Neural cell (in vitro differentiated cells): ENCODE measurements at regions not wholly inside any gene's neighbourhood (a gene's known extent, or its start where the extent isn't known, plus 50 kb on each side); places are given as distances from the start of the nearest gene placed in this dataset.
A peak's percentile ranks its signal among the peaks of the same experiment; 100 is the strongest.

ENCODE experiments used
- H2AFZ ChIP-seq: fragments of 200-600, 300-800 bp; sonication (generic), shearing (Covaris generic); 2 replicates; pipeline ENCODE4 v1.6.0; 2014; ENCODE audit warnings: low read depth, mild to moderate bottlenecking, antibody characterized with exemption, low read length, moderate library complexity
- H3F3A ChIP-seq: fragments of 200-600 bp; shearing (Covaris generic); 2 replicates; pipeline ENCODE4 v1.6.1; 2016; ENCODE audit warnings: mild to moderate bottlenecking, moderate library complexity, mixed read lengths, antibody characterized with exemption, low read length; ENCODE audit not compliant: insufficient read depth, poor library complexity, severe bottlenecking
- H3K27ac ChIP-seq: fragments of 200-600, 300-800 bp; sonication (generic), shearing (Covaris generic); 2 replicates; pipeline ENCODE4 v1.5.1; 2014; ENCODE audit warnings: mild to moderate bottlenecking, low read length, moderate library complexity
- H3K27me3 ChIP-seq: fragments of 300-800, 200-600 bp; sonication (generic), shearing (Covaris generic); 2 replicates; pipeline ENCODE4 v1.6.0; 2014; ENCODE audit warnings: mild to moderate bottlenecking, low read depth, low read length, moderate library complexity; ENCODE audit not compliant: insufficient read depth
- H3K36me3 ChIP-seq: fragments of 300-800, 200-600 bp; sonication (generic), shearing (Covaris generic); 2 replicates; pipeline ENCODE4 v1.5.1; 2014; ENCODE audit warnings: mild to moderate bottlenecking, antibody characterized with exemption, low read length, moderate library complexity; ENCODE audit not compliant: insufficient read depth
- H3K4me2 ChIP-seq: fragments of 300-800, 200-600 bp; sonication (generic), shearing (Covaris generic); 2 replicates; pipeline ENCODE4 v1.6.0; 2014; ENCODE audit warnings: mild to moderate bottlenecking, low read length
- H3K4me3 ChIP-seq: fragments of 300-800, 200-600 bp; sonication (generic), shearing (Covaris generic); 2 replicates; pipeline ENCODE4 v1.5.1; 2014; ENCODE audit warnings: mild to moderate bottlenecking, low read length, moderate library complexity
- H3K79me2 ChIP-seq: fragments of 200-600 bp; shearing (Covaris generic); replicated peaks from 2 replicates; pipeline ENCODE4 v1.6.0; 2014; ENCODE audit warnings: mild to moderate bottlenecking, low read length, moderate library complexity; ENCODE audit not compliant: insufficient read depth
- H3K9ac ChIP-seq: fragments of 300-800, 200-600 bp; sonication (generic), shearing (Covaris generic); 2 replicates; pipeline ENCODE4 v1.6.1; 2016; ENCODE audit warnings: mild to moderate bottlenecking, low read length, mixed read lengths
- H3K9me2 ChIP-seq: fragments of 200-600 bp; shearing (Covaris generic); 2 replicates; pipeline ENCODE4 v1.6.1; 2016; ENCODE audit warnings: mild to moderate bottlenecking, low read length, mixed read lengths; ENCODE audit not compliant: insufficient read depth
- H3K9me3 ChIP-seq: fragments of 200-600, 300-800 bp; sonication (generic), shearing (Covaris generic); 2 replicates; pipeline ENCODE4 v1.6.1; 2016; ENCODE audit warnings: mild to moderate bottlenecking, mixed run types, low read length, moderate library complexity, mixed read lengths
- H4K20me1 ChIP-seq: fragments of 200-600 bp; shearing (Covaris generic); 2 replicates; pipeline ENCODE4 v1.6.1; 2016; ENCODE audit warnings: mild to moderate bottlenecking, mixed run types; ENCODE audit not compliant: insufficient read depth
- EP300 ChIP-seq: fragments of 450-650 bp; conservative IDR thresholded peaks from 2 replicates; pipeline ENCODE4 v1.6.1; 2014; ENCODE audit warnings: antibody characterized with exemption, mild to moderate bottlenecking, moderate library complexity; ENCODE audit not compliant: poor library complexity, severe bottlenecking
- EZH2 ChIP-seq: fragments of 200-600, 300-800 bp; shearing (Covaris generic), sonication (generic); IDR thresholded peaks from 2 replicates; pipeline ENCODE4 v1.6.1; 2014; ENCODE audit warnings: antibody characterized with exemption, low read length, borderline replicate concordance, mild to moderate bottlenecking; ENCODE audit not compliant: insufficient read depth, poor library complexity, severe bottlenecking
- MXI1 ChIP-seq: fragments of 450-650 bp; conservative IDR thresholded peaks from 2 replicates; pipeline ENCODE4 v1.6.1; 2014; ENCODE audit warnings: antibody characterized with exemption, mild to moderate bottlenecking; ENCODE audit not compliant: poor library complexity, severe bottlenecking
- POLR2AphosphoS5 ChIP-seq: IDR thresholded peaks from 2 replicates; pipeline ENCODE4 v1.6.1; 2012
- RAD21 ChIP-seq: fragments of 450-650 bp; conservative IDR thresholded peaks from 2 replicates; pipeline ENCODE4 v1.6.1; 2014; ENCODE audit warnings: antibody characterized with exemption, mild to moderate bottlenecking, moderate library complexity
- REST ChIP-seq: IDR thresholded peaks from 2 replicates; pipeline ENCODE4 v1.6.1; 2012; ENCODE audit warnings: borderline replicate concordance
- SMC3 ChIP-seq: fragments of 450-650 bp; conservative IDR thresholded peaks from 2 replicates; pipeline ENCODE4 v1.6.1; 2014; ENCODE audit warnings: antibody characterized with exemption, mild to moderate bottlenecking, moderate library complexity; ENCODE audit not compliant: poor library complexity
- TAF1 ChIP-seq: IDR thresholded peaks from 2 replicates; pipeline ENCODE4 v1.6.1; 2012; ENCODE audit warnings: low read depth
- TF ChIP-seq, protein P1 (sequence below): fragments of 450-650 bp; IDR thresholded peaks from 2 replicates; pipeline ENCODE4 v1.5.1; 2014; ENCODE audit warnings: antibody characterized with exemption, mild to moderate bottlenecking, moderate library complexity; ENCODE audit not compliant: poor library complexity, severe bottlenecking

GRCh38 chr6:15894973-15895725, 232.3 kb upstream of the DTNBP1 start:
- Histone ChIP-seq H3K79me2 (no peaks in the 10 kb centered on the region), H3K9ac (no peak overlapping the region), H3K36me3 (no peaks in the 10 kb centered on the region), H2AFZ (no peak overlapping the region), H3K27me3 (no peaks in the 10 kb centered on the region), H4K20me1 (no peaks in the 10 kb centered on the region), H3K27ac (no peak overlapping the region), H3K9me3 (no peaks in the 10 kb centered on the region), H3K4me2 (no peak overlapping the region), H3K9me2 (no peaks in the 10 kb centered on the region), H3F3A (no peaks in the 10 kb centered on the region), H3K4me3 (no peak overlapping the region)
- no peak for TF ChIP-seq POLR2AphosphoS5
- no peak for TF ChIP-seq TAF1
- no peak for TF ChIP-seq EP300
- TF ChIP-seq SMC3: no peak
- TF ChIP-seq, protein P1, sequence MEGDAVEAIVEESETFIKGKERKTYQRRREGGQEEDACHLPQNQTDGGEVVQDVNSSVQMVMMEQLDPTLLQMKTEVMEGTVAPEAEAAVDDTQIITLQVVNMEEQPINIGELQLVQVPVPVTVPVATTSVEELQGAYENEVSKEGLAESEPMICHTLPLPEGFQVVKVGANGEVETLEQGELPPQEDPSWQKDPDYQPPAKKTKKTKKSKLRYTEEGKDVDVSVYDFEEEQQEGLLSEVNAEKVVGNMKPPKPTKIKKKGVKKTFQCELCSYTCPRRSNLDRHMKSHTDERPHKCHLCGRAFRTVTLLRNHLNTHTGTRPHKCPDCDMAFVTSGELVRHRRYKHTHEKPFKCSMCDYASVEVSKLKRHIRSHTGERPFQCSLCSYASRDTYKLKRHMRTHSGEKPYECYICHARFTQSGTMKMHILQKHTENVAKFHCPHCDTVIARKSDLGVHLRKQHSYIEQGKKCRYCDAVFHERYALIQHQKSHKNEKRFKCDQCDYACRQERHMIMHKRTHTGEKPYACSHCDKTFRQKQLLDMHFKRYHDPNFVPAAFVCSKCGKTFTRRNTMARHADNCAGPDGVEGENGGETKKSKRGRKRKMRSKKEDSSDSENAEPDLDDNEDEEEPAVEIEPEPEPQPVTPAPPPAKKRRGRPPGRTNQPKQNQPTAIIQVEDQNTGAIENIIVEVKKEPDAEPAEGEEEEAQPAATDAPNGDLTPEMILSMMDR: no peak
- TF ChIP-seq RAD21: no peak
- no peak for TF ChIP-seq EZH2
- TF ChIP-seq REST: no peak
- TF ChIP-seq MXI1: no peak

- Histone ChIP-seq H4K20me1 (no peaks in the 10 kb centered on the region), H3K9ac (no peak overlapping the region), H3K27me3 (no peaks in the 10 kb centered on the region), H3K27ac (no peak overlapping the region), H3K9me3 (no peaks in the 10 kb centered on the region), H3K9me2 (no peaks in the 10 kb centered on the region), H3K4me2 (no peak overlapping the region), H3F3A (no peaks in the 10 kb centered on the region), H2AFZ (no peak overlapping the region), H3K36me3 (no peaks in the 10 kb centered on the region), H3K79me2 (no peaks in the 10 kb centered on the region), H3K4me3 (no peak overlapping the region)
- TF ChIP-seq EP300 (no peak), REST (no peak), EZH2 (no peak), SMC3 (no peak), RAD21 (no peak)
- TF ChIP-seq, protein P1: peak; percentile 39
Measured at GRCh38 chr6:15893556-15894253, 230.9 kb upstream of the DTNBP1 start.
